ENCODE measurements at regions not wholly inside any gene's neighbourhood (a gene's known extent, or its start where the extent isn't known, plus 50 kb on each side); places are given as distances from the start of the nearest gene placed in this dataset.
A peak's percentile ranks its signal among the peaks of the same experiment; 100 is the strongest.

DNA sequence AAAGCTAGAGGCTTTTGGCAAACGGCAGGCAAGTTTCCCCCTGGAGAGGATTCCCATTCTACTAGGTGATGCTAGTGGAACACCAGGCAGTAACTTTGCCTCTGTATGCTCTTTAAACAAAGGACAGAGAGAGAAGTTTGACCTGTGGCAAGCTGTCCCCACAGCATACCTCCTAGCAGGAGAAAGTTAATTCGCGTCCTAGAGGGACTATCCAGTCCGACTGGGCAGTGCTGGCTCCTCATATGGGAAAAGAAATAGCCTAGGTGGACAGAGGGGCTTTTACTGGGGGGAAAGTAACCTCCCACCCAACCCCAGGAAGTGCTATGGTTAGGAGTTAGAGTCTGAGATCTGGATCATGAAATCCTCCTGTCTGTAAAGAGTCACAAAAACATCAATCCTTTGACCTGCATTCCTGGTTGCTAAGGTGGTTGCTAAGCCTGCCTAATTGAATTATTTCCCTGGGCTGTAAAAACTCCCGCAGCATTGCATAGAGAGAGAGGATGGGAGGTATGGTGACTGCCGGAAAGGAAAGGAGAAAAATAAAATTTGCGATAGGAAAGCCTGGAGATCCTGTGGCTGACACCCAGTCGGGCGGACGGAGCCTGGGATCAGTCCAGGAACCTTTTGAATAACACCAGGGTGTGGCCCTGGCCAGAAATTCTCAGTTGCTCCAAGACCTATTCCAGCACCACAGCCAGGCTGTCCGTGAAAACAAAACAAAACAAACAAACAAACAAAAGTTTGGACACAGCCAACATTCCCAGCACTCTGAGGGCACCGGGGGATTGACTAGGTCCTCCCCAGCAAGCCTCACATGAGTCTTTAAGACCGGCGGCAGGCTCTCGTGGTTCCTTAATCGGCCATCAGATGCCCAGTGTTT is 67.7 kb upstream of the ATP11B start:
- TF ChIP-seq, protein P1, sequence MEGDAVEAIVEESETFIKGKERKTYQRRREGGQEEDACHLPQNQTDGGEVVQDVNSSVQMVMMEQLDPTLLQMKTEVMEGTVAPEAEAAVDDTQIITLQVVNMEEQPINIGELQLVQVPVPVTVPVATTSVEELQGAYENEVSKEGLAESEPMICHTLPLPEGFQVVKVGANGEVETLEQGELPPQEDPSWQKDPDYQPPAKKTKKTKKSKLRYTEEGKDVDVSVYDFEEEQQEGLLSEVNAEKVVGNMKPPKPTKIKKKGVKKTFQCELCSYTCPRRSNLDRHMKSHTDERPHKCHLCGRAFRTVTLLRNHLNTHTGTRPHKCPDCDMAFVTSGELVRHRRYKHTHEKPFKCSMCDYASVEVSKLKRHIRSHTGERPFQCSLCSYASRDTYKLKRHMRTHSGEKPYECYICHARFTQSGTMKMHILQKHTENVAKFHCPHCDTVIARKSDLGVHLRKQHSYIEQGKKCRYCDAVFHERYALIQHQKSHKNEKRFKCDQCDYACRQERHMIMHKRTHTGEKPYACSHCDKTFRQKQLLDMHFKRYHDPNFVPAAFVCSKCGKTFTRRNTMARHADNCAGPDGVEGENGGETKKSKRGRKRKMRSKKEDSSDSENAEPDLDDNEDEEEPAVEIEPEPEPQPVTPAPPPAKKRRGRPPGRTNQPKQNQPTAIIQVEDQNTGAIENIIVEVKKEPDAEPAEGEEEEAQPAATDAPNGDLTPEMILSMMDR (IDR thresholded peaks at IDR 0.05; ENCODE audit: insufficient read depth, low read length, poor library complexity, severe bottlenecking), result no peak
- no peaks in the 10 kb centered on the region for H3K27me3 ChIP-seq (replicated peaks; ENCODE audit: control insufficient read depth, insufficient read depth, low read length)
- no peaks in the 10 kb centered on the region for H3K36me3 ChIP-seq (ENCODE audit: control insufficient read depth, insufficient read depth, low read length)
- DNase-seq (ENCODE audit: extremely low read depth, insufficient read length), result no peak
- no peak overlapping the region for H3K4me3 ChIP-seq (replicated peaks; ENCODE audit: low read depth, low read length)

DNA sequence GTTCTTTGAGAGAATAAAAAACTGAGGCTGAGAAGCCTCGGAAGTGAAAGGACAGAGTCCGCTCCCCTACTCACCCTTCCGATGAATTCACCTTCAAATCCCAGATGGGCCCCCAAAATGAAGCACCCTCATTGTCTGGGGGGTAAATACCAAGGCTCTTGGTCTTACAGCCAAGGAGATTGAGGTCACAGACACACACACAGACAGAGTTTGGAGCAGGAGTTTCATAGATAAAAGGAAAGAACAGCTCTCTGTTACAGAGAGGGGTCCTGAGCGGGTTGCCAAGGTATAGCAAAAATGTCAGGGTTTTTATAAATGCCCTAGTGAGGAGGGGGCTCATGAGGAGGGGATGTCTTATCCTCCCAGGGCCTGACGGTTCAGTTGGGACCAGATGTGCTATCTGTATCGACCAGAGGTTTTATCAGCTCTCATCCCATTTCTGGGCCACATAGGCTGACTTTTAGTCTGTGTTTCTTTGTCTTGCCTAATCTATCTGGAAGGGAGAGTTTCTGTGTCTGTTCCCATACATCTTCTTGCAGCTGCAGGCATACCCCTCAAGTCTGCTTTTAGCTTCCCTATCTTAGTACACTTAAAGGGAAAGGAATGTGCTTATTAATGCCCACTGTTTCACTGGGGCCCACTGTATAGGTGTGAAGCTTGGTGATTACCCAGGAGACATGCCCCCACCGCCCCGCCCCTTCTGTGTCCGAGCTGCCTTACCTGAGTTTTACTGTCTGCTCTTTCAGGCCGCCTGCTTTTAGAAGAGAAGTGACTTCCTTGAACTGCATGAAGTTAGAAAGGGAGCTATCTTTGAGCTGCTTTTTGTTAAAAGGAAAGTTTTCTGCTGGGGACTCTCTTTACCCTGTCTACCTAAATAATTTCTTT is 66.8 kb upstream of the ATP11B start:
- TF ChIP-seq, protein P1 (IDR thresholded peaks at IDR 0.05; ENCODE audit: insufficient read depth, low read length, poor library complexity, severe bottlenecking), result no peak
- Histone ChIP-seq H3K27me3 (replicated peaks; ENCODE audit: control insufficient read depth, insufficient read depth, low read length) (no peaks in the 10 kb centered on the region), H3K36me3 (ENCODE audit: control insufficient read depth, insufficient read depth, low read length) (no peaks in the 10 kb centered on the region)

DNA sequence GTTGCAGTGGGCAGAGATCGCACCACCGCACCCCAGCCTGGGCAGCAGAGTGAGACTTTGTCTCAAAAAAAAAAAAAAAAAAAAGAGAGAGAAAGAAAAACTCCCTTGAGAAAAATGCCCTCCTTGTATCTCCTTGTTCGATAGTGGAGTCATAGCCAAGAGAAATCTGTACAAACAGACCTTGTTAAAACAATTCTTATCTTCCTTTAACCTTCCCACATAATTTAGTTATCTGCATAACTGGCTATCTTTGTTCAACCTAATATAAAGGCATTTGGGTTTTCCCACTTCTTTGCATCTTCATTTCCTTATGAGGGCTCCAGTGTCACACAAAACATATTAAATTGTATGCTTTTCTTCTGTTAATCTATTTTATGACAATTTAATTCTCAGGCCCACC is 65.1 kb upstream of the ATP11B start:
- Histone ChIP-seq H3K4me3 (replicated peaks; ENCODE audit: low read depth, low read length) (no peak overlapping the region), H3K36me3 (ENCODE audit: control insufficient read depth, insufficient read depth, low read length) (no peaks in the 10 kb centered on the region), H3K27me3 (replicated peaks; ENCODE audit: control insufficient read depth, insufficient read depth, low read length) (no peaks in the 10 kb centered on the region)
- no peak for DNase-seq (ENCODE audit: extremely low read depth, insufficient read length)
- TF ChIP-seq, protein P1 (IDR thresholded peaks at IDR 0.05; ENCODE audit: insufficient read depth, low read length, poor library complexity, severe bottlenecking), result no peak

More for the DNA sequence above, 66.8 kb upstream of the ATP11B start:
- no peak overlapping the region for H3K4me3 ChIP-seq (replicated peaks; ENCODE audit: low read depth, low read length)
- DNase-seq (ENCODE audit: extremely low read depth, insufficient read length), result no peak

DNA sequence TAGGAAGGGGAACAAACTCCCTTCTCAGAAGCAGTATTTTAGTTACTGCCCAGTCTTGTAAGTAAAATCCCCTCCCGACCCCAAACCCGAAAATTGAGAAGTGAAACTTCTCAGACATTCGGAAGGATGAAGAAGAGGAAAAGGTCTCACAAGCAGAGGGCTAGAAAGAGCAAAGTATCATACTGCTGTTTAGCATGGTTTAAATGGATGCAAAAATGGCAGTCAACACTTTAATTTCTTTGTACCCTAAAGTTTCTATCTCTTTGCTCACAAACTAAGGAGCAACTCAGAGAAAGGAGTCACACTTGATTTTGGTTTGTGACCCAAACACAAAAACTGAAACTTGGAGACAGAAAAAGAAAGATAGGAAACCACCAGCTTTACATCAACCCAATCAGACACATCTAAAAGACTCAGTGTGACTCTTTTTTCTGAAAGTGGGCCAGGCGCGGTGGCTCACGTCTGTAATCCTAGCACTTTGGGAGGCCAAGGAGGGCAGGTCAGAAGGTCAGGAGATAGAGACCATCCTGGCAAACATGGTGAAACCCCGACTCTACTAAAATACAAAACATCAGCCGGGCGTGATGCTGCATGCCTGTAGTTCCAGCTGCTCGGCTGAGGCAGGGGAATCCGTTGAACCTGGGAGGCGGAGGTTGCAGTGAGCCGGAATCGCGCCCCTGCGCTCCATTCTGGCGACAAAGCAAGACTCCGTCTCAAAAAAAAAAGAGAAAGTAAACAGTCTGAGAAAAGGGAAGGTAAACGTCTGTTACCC is 63.2 kb upstream of the ATP11B start:
- peak; percentile 63 for DNase-seq (ENCODE audit: extremely low read depth, insufficient read length)
- Histone ChIP-seq H3K36me3 (ENCODE audit: control insufficient read depth, insufficient read depth, low read length) (no peaks in the 10 kb centered on the region), H3K4me3 (replicated peaks; ENCODE audit: low read depth, low read length) (peak overlapping the region; percentile 57), H3K27me3 (replicated peaks; ENCODE audit: control insufficient read depth, insufficient read depth, low read length) (no peaks in the 10 kb centered on the region)
- TF ChIP-seq, protein P1 (IDR thresholded peaks at IDR 0.05; ENCODE audit: insufficient read depth, low read length, poor library complexity, severe bottlenecking), result no peak

DNA sequence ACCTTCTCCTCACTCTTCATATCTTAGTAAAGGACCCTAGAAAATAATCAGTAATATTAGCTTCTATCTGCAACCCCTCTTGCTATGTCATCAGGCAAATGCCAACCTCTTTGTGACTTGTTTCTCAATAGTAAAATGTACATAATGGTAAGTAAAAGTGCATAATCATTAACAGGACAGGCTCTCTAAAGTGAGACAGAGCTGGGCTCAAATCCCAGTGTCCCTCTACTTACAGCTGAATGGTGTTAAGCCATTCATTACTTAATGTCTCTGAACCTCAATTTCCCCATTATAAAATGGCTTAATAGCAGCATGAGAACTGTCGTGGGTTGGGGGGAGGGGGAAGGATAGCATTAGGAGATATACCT is 62.6 kb upstream of the ATP11B start:
- Histone ChIP-seq H3K4me3 (replicated peaks; ENCODE audit: low read depth, low read length) (peak overlapping the region; percentile 57), H3K27me3 (replicated peaks; ENCODE audit: control insufficient read depth, insufficient read depth, low read length) (no peaks in the 10 kb centered on the region), H3K36me3 (ENCODE audit: control insufficient read depth, insufficient read depth, low read length) (no peaks in the 10 kb centered on the region)
- TF ChIP-seq, protein P1 (IDR thresholded peaks at IDR 0.05; ENCODE audit: insufficient read depth, low read length, poor library complexity, severe bottlenecking), result no peak
- DNase-seq (ENCODE audit: extremely low read depth, insufficient read length), result no peak
